ENCODE measurements at regions not wholly inside any gene's neighbourhood (a gene's known extent, or its start where the extent isn't known, plus 50 kb on each side); places are given as distances from the start of the nearest gene placed in this dataset.

- TF ChIP-seq ZFX (IDR thresholded peaks at IDR 0.05; ENCODE audit: borderline replicate concordance) (no peak), CTCF (IDR thresholded peaks at IDR 0.05) (no peak)
Observed at GRCh38 chr6:6716998-6717763, 128.7 kb downstream of the LY86 start.

GRCh38 chr6:6717953-6718352 lies 129.4 kb downstream of the LY86 start:
- TF ChIP-seq CTCF (IDR thresholded peaks at IDR 0.05) (no peak), ZFX (IDR thresholded peaks at IDR 0.05; ENCODE audit: borderline replicate concordance) (no peak)

More at GRCh38 chr6:6716998-6717763, 128.7 kb downstream of the LY86 start:
- no peak overlapping the region for H3K27ac ChIP-seq

GRCh38 chr6:6721606-6722005 lies 133.1 kb downstream of the LY86 start:
- H3K27ac ChIP-seq, result no peak overlapping the region
- no peak for TF ChIP-seq ZFX (IDR thresholded peaks at IDR 0.05; ENCODE audit: borderline replicate concordance)
- TF ChIP-seq CTCF (IDR thresholded peaks at IDR 0.05), result no peak

More at GRCh38 chr6:6717953-6718352, 129.4 kb downstream of the LY86 start:
- no peak overlapping the region for H3K27ac ChIP-seq

GRCh38 chr6:6722195-6722594 lies 133.7 kb downstream of the LY86 start:
- no peak overlapping the region for H3K27ac ChIP-seq
- no peak for TF ChIP-seq CTCF (IDR thresholded peaks at IDR 0.05)
- no peak for TF ChIP-seq ZFX (IDR thresholded peaks at IDR 0.05; ENCODE audit: borderline replicate concordance)

- H3K27ac ChIP-seq, result no peak overlapping the region
- TF ChIP-seq ZFX (IDR thresholded peaks at IDR 0.05; ENCODE audit: borderline replicate concordance) (no peak), CTCF (IDR thresholded peaks at IDR 0.05) (no peak)
Observed at GRCh38 chr6:6723361-6723760, 134.8 kb downstream of the LY86 start.

- TF ChIP-seq CTCF (IDR thresholded peaks at IDR 0.05) (no peak), ZFX (IDR thresholded peaks at IDR 0.05; ENCODE audit: borderline replicate concordance) (no peak)
- no peak overlapping the region for H3K27ac ChIP-seq
Observed at GRCh38 chr6:6723921-6724538, 135.5 kb downstream of the LY86 start.

All from 22Rv1 (cell line).